Endothelial cell of umbilical vein (primary cell): ENCODE measurements at regions not wholly inside any gene's neighbourhood (a gene's known extent, or its start where the extent isn't known, plus 50 kb on each side); places are given as distances from the start of the nearest gene placed in this dataset.
"Not testable (repeated sequence)": the region's sequence is repeated elsewhere in the genome, so short reads cannot be mapped to it uniquely, and the experiment has no call there.

Source experiments
- BruUV-seq: library from RNA; stranded (reverse); fragments of 400-500 nt; replicated peaks from 2 replicates; lab custom pipeline; 2021; lab: Mats Ljungman, UMichigan
- CTCF ChIA-PET: fragments of 300-600, 350-600 bp; sonication (Branson Sonifier 250); formaldehyde crosslinking; loops from one replicate; lab custom pipeline; 2021; ENCODE audit warnings: antibody characterized with exemption, inconsistent platforms; lab: Charles Lee
- POLR2A ChIA-PET: fragments of 300-600, 350-600 bp; sonication (Branson Sonifier 250); formaldehyde crosslinking; loops from one replicate; lab custom pipeline; 2021; ENCODE audit warnings: antibody characterized with exemption, inconsistent platforms; lab: Charles Lee
- DNase-seq: peaks from one replicate; pipeline ENCODE4 v3.0.0-alpha.2; 2011; ENCODE audit warnings: low read depth, low spot score
- FAIRE-seq: peaks from 2 replicates; lab custom pipeline; 2011; peaks lifted over from hg19 to GRCh38; lab: Jason Lieb, UNC
- H2AFZ ChIP-seq: 2 replicates; pipeline ENCODE4 v1.6.0; 2012; ENCODE audit warnings: low read depth, low read length, control low read depth, inconsistent platforms
- H3K27ac ChIP-seq: 2 replicates; pipeline ENCODE4 v1.5.1; 2011; ENCODE audit warnings: low read depth, mild to moderate bottlenecking, control low read depth, low read length, moderate library complexity; ENCODE audit not compliant: insufficient read depth
- H3K27me3 ChIP-seq, 2 experiments: 2 replicates each; pipeline versions ENCODE4 v1.6.0 to v1.6.1; 2011; ENCODE audit warnings: low read length in 2 of 2, mixed read lengths in 1 of 2; ENCODE audit not compliant: control insufficient read depth in 2 of 2, insufficient read depth in 2 of 2
- H3K36me3 ChIP-seq, 2 experiments: 2 replicates in 1 of 2; 3 replicates in 1 of 2; pipeline ENCODE4 v1.5.1; 2011; ENCODE audit warnings: low read length in 2 of 2, mild to moderate bottlenecking in 1 of 2, moderate library complexity in 1 of 2; ENCODE audit not compliant: control insufficient read depth in 2 of 2, insufficient read depth in 2 of 2; ENCODE audit errors: extremely low read depth in 1 of 2
- H3K4me1 ChIP-seq: 3 replicates; pipeline ENCODE4 v1.5.1; 2011; ENCODE audit warnings: mild to moderate bottlenecking, low read length; ENCODE audit not compliant: control insufficient read depth, insufficient read depth; ENCODE audit errors: extremely low read depth
- H3K4me2 ChIP-seq: 2 replicates; pipeline ENCODE4 v1.6.1; 2011; ENCODE audit warnings: low read length, control low read depth, mixed read lengths; ENCODE audit not compliant: insufficient read depth
- H3K4me3 ChIP-seq, 3 experiments: fragments of 200-600 bp in 1 of 3; sonication (generic), shearing (Covaris generic) in 1 of 3; replicated peaks in 1 of 3; 2 replicates each; pipeline ENCODE4 v1.5.1; 2011 to 2016; ENCODE audit warnings: control low read depth in 3 of 3, low read length in 3 of 3, mild to moderate bottlenecking in 2 of 3, inconsistent platforms in 1 of 3, low read depth in 1 of 3, moderate library complexity in 1 of 3; ENCODE audit not compliant: insufficient read depth in 1 of 3
- H3K79me2 ChIP-seq: 2 replicates; pipeline ENCODE4 v1.6.0; 2012; ENCODE audit warnings: low read length, inconsistent platforms; ENCODE audit not compliant: control insufficient read depth, insufficient read depth
- H3K9ac ChIP-seq: replicated peaks from 2 replicates; pipeline ENCODE3; 2011; ENCODE audit warnings: low read length, control low read depth; ENCODE audit not compliant: insufficient read depth; ENCODE audit errors: extremely low read depth
- H3K9me1 ChIP-seq: replicated peaks from 3 replicates; pipeline ENCODE4 v1.6.0; 2011; ENCODE audit warnings: mild to moderate bottlenecking, low read length; ENCODE audit not compliant: control insufficient read depth, insufficient read depth; ENCODE audit errors: extremely low read depth
- H3K9me3 ChIP-seq: replicated peaks from 2 replicates; pipeline ENCODE4 v1.5.1; 2012; ENCODE audit warnings: low read length, inconsistent platforms; ENCODE audit not compliant: control insufficient read depth, insufficient read depth
- H4K20me1 ChIP-seq: replicated peaks from 2 replicates; pipeline ENCODE3; 2011; ENCODE audit warnings: mild to moderate bottlenecking, low read length; ENCODE audit not compliant: control insufficient read depth, insufficient read depth; ENCODE audit errors: extremely low read depth
- EZH2 ChIP-seq: IDR thresholded peaks from 2 replicates; pipeline ENCODE4 v1.6.1; 2012; ENCODE audit warnings: borderline replicate concordance, low read depth, mild to moderate bottlenecking, moderate library complexity, low read length, inconsistent platforms; ENCODE audit not compliant: severe bottlenecking
- FOS ChIP-seq: IDR thresholded peaks from 2 replicates; pipeline ENCODE4 v1.6.1; 2011; ENCODE audit warnings: mild to moderate bottlenecking, low read length, moderate library complexity, borderline replicate concordance; ENCODE audit not compliant: insufficient read depth
- GATA2 ChIP-seq: IDR thresholded peaks from 2 replicates; pipeline ENCODE4 v1.7.0; 2011; ENCODE audit warnings: low read depth, mild to moderate bottlenecking, moderate library complexity, mixed read lengths, low read length; ENCODE audit not compliant: insufficient read length, insufficient read depth
- JUN ChIP-seq: IDR thresholded peaks from 2 replicates; pipeline ENCODE4 v1.6.1; 2011; ENCODE audit warnings: borderline replicate concordance, low read depth; ENCODE audit not compliant: insufficient read length, insufficient read depth
- MAX ChIP-seq: IDR thresholded peaks from 2 replicates; pipeline ENCODE4 v1.6.1; 2011; ENCODE audit not compliant: insufficient read depth, insufficient read length
- MYC ChIP-seq: IDR thresholded peaks from one replicate; pipeline ENCODE4 v1.6.1; 2011; ENCODE audit warnings: mild to moderate bottlenecking, low read depth, low read length
- POLR2A ChIP-seq: IDR thresholded peaks from 2 replicates; pipeline ENCODE4 v1.6.1; 2012; ENCODE audit warnings: low read depth, mild to moderate bottlenecking, control low read depth, low read length
- POLR2AphosphoS5 ChIP-seq: IDR thresholded peaks from 2 replicates; pipeline ENCODE4 v1.6.1; 2012; ENCODE audit warnings: low read depth, mild to moderate bottlenecking, control low read depth, low read length, moderate library complexity; ENCODE audit not compliant: insufficient read depth
- dilution Hi-C: fragments of 300-500 bp; cut with MboI; formaldehyde crosslinking; loops from one replicate; pipeline ENCODE4 v1.15.0; 2019; ENCODE audit warnings: low sequenced_read_pairs; ENCODE audit not compliant: extremely low pct_ligation_motif_present
- intact Hi-C: fragments of 100-400 bp; cut with micrococcal nuclease; formaldehyde crosslinking; loops from one replicate; pipeline ENCODE4 v1.10.0; 2022
- TF ChIP-seq, protein P1 (sequence below), 2 donors: IDR thresholded peaks; 1 replicate in 1 of 2; 2 replicates in 1 of 2; pipeline ENCODE4 v1.5.1; 2011; ENCODE audit warnings: low read length in 2 of 2, mild to moderate bottlenecking in 2 of 2, moderate library complexity in 2 of 2, control low read depth in 1 of 2, inconsistent platforms in 1 of 2, low read depth in 1 of 2; ENCODE audit not compliant: insufficient read depth in 1 of 2; ENCODE audit errors: extremely low read depth in 1 of 2

- POLR2A ChIA-PET, result no interaction called here
- CTCF ChIA-PET, result no interaction called here
Observed at GRCh38 chr3:29181149-29181780, 99.6 kb upstream of the RBMS3 start.

DNA sequence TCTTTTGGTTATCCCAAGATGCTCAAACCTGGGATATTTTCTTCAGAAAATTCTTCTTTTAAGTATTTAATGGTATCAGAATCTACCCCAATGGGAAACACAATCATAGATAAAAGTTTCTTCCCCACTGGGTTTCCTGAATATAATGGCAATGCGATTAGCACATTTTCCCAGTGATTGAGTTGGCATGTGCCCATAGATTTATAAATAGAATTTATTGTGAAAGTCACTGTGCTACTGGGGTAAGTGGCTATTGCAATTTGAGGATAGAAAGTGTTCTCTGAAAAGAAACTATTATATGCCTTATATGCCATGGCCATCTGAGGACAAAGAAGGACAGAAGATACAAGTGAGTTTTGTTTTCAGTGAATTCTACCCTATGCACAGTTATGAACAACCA, 99.0 kb upstream of the RBMS3 start:
- no TSS peak for BruUV-seq
- TF ChIP-seq MYC (no peak), POLR2A (no peak), POLR2AphosphoS5 (no peak), FOS (no peak), GATA2 (no peak), EZH2 (no peak), MAX (no peak), JUN (no peak)
- TF ChIP-seq, protein P1, sequence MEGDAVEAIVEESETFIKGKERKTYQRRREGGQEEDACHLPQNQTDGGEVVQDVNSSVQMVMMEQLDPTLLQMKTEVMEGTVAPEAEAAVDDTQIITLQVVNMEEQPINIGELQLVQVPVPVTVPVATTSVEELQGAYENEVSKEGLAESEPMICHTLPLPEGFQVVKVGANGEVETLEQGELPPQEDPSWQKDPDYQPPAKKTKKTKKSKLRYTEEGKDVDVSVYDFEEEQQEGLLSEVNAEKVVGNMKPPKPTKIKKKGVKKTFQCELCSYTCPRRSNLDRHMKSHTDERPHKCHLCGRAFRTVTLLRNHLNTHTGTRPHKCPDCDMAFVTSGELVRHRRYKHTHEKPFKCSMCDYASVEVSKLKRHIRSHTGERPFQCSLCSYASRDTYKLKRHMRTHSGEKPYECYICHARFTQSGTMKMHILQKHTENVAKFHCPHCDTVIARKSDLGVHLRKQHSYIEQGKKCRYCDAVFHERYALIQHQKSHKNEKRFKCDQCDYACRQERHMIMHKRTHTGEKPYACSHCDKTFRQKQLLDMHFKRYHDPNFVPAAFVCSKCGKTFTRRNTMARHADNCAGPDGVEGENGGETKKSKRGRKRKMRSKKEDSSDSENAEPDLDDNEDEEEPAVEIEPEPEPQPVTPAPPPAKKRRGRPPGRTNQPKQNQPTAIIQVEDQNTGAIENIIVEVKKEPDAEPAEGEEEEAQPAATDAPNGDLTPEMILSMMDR (IDR thresholded peaks at IDR 0.05; ENCODE audit: extremely low read depth in 1 of 2, insufficient read depth in 1 of 2, low read depth in 1 of 2, low read length in 2 of 2), result no peak
- ChIA-PET POLR2A (no interaction called here), CTCF (no interaction called here)
- intact Hi-C loops (no loop called here), dilution Hi-C loops (no loop called here)
- Histone ChIP-seq H4K20me1 (no peaks in the 10 kb centered on the region), H3K27ac (no peak overlapping the region), H3K79me2 (no peaks in the 10 kb centered on the region), H3K27me3 (no peaks in the 10 kb centered on the region), H3K9me3 (no peaks in the 10 kb centered on the region), H3K4me3 (no peak overlapping the region), H3K9ac (no peak overlapping the region), H3K4me2 (no peak overlapping the region), H3K36me3 (no peaks in the 10 kb centered on the region), H3K9me1 (no peaks in the 10 kb centered on the region), H2AFZ (no peak overlapping the region), H3K4me1 (peaks cover 9% of the 10 kb centered on the region)
- no peak for DNase-seq
- FAIRE-seq, result no peak

More at GRCh38 chr3:29181149-29181780, 99.6 kb upstream of the RBMS3 start:
- no peaks in the 10 kb centered on the region for H3K9me3 ChIP-seq
- no peak for FAIRE-seq
- TF ChIP-seq JUN (no peak), FOS (no peak), GATA2 (no peak)
- H4K20me1 ChIP-seq, result no peaks in the 10 kb centered on the region
- no peaks in the 10 kb centered on the region for H3K9me1 ChIP-seq
- H3K27me3 ChIP-seq, result no peaks in the 10 kb centered on the region
- H3K9ac ChIP-seq, result no peak overlapping the region
- BruUV-seq, result no TSS peak
- peaks cover 3% of the 10 kb centered on the region for H3K4me1 ChIP-seq
- H3K36me3 ChIP-seq, result no peaks in the 10 kb centered on the region
- no peaks in the 10 kb centered on the region for H3K79me2 ChIP-seq
- intact Hi-C loops (no loop called here), dilution Hi-C loops (no loop called here)
- no peak overlapping the region for H3K27ac ChIP-seq
- H3K4me2 ChIP-seq, result no peak overlapping the region
- no peak overlapping the region for H3K4me3 ChIP-seq
- H2AFZ ChIP-seq, result no peak overlapping the region
- no peak for DNase-seq

- H3K36me3 ChIP-seq, H3K79me2 ChIP-seq, H3K4me2 ChIP-seq, H3K9me3 ChIP-seq, H3K9me1 ChIP-seq, BruUV-seq, H4K20me1 ChIP-seq, DNase-seq, H3K4me3 ChIP-seq, dilution Hi-C loops, CTCF ChIA-PET, H3K9ac ChIP-seq, H2AFZ ChIP-seq, H3K27me3 ChIP-seq, H3K27ac ChIP-seq, intact Hi-C loops, FAIRE-seq, POLR2A ChIA-PET: not testable (repeated sequence)
- H3K4me1 ChIP-seq, result peaks cover 18% of the 10 kb centered on the region
Observed at GRCh38 chr3:29182828-29183227, 98.0 kb upstream of the RBMS3 start.
